Ovary (tissue), 3 donors: ENCODE measurements at regions not wholly inside any gene's neighbourhood (a gene's known extent, or its start where the extent isn't known, plus 50 kb on each side); places are given as distances from the start of the nearest gene placed in this dataset.

ENCODE experiments used
- CTCF ChIP-seq, 3 donors: fragments of 450-650 bp in 2 of 3; fragments of 200-600 bp in 1 of 3; IDR thresholded peaks; one replicate each; pipeline versions ENCODE4 v1.5.1 to v1.8.0; 2016 to 2022; ENCODE audit warnings: antibody characterized with exemption in 3 of 3, mild to moderate bottlenecking in 1 of 3
- EP300 ChIP-seq: sonication (generic); formaldehyde crosslinking; IDR thresholded peaks from one replicate; pipeline ENCODE4 v1.6.1; 2017; ENCODE audit warnings: antibody characterized with exemption
- POLR2A ChIP-seq: fragments of 450-650 bp; IDR thresholded peaks from one replicate; pipeline ENCODE4 v1.6.1; 2017; ENCODE audit warnings: antibody characterized with exemption, mild to moderate bottlenecking, moderate library complexity
- donor health status: DM: no; HTN: no; CAD: no.

- TF ChIP-seq POLR2A (no peak), CTCF (IDR thresholded peaks at IDR 0.05) (no peak), EP300 (no peak)
Measured at GRCh38 chr5:121021681-121022080, 557.6 kb downstream of the PRR16 start.
